Right kidney (tissue), 1 donor: ENCODE measurements at regions not wholly inside any gene's neighbourhood (a gene's known extent, or its start where the extent isn't known, plus 50 kb on each side); places are given as distances from the start of the nearest gene placed in this dataset.

Experiments
- DNase-seq: peaks from one replicate; pipeline ENCODE4 v3.0.0-alpha.2; 2016

DNA sequence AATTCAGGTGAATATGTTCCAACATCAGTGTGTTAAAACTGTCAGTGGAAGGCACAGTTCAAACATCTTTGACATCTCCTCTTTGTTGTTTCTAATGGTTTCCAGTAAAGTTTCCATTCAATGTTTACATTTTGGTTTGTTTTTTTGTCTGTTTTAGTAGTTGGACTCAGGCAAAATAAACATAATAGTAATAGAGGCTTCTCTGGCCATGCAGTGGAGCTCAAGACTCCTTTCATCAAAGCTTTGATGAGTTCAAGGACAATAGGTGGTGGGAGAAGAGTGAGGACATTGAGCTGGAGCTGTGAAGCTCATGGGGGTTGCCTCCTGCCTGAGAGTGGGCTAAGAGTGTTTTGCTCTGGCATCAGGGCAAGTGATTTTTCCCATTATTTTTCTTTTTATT, 1853.7 kb upstream of the CELF4 start:
- DNase-seq, result no peak

DNA sequence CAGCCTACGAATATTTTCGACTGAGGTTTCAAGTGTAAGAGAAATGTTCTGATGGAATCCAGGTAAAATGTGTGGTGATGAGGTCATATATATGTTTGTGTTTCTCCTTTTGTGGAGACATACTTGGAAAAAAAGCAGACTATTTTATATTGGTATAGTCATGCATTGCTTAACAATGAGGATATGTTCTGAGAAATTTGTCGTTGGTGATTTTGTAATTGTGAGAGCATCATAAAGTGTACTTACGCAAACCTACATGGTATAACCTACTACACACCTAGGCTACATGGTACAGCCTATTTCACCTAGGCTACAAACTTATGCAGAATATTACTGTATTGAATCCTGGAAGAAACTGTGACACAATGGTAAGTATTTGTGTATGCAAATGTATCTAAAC, 1849.9 kb upstream of the CELF4 start:
- DNase-seq, result no peak

DNA sequence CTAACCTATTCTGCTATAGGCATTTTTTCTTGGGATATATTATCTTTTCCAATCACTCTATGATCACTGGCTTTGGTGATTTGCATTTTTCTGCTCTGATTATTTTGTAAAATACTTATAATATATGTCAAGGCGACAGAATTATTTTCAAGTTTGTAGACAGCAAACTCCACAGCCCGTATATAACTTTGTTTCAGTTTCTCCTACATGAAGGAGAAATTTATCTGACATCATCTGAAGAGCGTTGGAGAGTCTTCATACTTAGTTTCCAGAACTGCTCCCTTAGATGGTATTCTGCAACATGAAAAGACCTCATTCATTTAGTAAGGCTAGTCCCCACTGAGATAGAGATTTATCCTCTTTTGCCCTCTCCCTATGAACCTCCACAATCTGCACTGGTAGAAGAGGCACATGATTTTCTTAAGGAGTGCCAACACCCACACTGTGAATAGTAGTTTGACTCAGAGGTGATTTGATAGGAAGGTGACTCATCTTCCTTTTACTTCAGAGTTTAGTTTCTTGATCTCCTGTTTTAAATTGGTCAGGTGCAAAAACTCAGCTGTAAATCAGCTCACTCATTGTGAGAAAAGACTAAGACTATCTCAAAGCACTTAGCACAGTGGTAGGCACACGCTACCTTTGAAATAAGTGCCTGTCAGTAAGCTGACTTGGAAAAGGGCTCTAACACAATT, 1848.6 kb upstream of the CELF4 start:
- DNase-seq, result no peak

DNA sequence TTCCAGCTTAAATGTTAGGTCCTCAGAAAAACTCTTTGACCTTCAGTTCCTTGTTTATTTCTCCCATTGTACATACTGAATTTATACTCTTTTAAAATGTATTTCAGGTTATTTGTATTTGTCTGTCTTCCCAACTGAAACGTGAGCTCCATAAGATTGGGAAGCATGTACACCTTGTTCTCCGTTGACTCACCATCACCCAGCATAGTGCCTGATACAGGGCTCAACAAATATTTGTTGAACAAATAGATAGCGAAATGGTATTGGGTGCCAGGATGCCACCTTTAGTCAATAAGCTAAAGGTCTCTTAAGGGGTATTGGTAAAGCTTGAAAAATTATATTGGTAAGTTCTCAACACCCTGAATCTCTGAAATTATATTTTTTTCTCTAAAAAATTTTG, 1841.3 kb upstream of the CELF4 start:
- no peak for DNase-seq

DNA sequence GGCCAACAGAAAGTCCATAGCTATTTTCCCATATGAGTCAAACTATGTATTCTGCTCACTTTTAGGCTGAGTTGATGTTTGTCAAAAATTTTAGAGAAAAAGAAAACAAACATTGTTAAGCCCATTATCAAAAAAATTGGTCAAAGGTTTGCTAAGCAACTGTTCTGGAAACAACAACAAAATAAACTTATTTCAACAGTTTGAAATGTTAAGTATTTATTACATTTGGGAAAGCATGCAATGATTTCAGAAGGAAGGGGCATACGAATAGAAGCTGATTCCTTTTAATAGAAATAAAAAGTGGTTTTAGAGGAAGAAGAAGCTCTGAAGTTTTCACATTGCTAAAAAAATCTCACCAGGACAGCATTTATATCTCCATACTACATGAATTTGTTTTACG, 1837.5 kb upstream of the CELF4 start:
- no peak for DNase-seq

DNA sequence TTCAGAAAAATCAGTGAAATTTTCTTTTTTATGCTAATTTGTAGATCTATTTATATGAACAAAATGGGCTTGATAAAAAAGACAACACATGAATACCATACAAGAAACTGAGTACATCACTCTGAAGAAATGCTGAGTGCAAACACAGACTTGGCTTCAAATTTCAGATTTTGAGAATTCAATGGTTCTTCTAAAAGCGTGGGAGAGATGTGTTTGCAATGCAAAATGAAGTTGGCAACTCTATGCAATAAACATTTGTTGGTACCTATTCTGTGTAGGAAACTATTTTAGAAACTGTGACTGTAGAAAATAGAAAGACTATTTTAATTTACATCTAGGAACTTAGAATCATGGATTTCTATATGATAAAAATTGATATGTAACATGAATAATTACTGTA, 1834.1 kb upstream of the CELF4 start:
- no peak for DNase-seq

DNA sequence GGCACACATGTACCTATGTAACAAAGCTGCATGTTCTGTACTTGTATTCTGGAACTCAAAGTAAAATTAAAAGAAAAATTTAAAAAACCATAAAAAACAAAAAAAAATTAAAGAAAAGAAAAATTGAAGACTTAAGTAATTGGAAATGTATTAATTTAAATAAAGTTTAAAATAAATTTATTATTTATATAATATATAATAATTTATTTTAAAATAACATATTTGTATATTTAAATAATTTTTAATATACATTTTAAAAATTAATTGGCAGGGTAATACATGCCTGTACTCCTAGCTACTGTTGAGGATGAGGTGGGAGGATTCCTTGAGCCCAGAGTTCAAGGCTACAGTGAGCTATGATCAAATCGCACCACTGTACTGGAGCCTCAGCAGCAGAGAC, 1830.6 kb upstream of the CELF4 start:
- DNase-seq, result no peak

DNA sequence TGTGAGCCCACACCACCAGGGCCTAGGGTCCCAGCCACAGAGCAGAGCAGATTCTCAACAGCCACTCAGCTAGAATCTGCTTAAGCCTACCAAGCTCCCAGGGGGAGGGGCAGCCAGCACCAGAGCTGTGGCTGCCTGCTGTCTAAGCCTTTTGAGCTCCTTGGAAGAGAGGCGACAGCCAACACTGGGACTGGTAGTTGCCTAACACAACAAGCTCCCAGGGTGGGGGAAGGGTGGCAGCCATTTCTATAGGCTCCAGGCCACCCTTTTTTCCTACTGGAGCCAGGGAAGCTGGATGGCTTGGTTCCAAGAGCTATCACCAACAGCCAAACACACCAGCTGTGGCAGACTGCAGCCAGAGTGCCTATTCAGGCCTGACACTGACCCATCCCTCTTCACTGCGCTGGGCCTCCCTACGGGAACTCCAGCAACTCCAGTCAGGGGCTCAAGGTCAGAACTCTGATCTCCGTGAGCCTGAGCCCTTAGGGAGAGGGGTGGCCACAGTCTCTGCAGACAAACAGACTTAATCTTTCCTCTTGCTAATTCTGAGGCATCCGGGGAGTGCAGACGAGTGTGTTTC, 1824.3 kb upstream of the CELF4 start:
- DNase-seq, result no peak

DNA sequence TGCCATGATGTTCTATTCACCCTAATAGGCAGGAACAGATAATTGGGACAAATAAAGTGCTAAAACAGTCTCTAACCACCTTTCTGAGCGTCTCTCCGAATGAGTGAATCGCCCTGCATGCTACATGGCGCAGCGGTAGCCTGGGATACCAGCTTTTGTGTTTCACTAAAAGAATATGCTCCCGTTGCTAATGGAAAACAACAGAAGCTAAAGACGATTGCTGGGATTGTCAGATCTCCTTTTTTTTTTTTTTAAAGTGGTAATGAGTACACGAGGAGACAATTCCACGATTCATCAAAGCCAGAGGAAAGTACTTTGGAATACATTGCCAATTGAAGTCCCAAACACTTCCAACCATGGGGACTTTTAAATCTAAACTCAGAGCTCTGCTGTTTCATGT, 1815.3 kb upstream of the CELF4 start:
- DNase-seq, result no peak

DNA sequence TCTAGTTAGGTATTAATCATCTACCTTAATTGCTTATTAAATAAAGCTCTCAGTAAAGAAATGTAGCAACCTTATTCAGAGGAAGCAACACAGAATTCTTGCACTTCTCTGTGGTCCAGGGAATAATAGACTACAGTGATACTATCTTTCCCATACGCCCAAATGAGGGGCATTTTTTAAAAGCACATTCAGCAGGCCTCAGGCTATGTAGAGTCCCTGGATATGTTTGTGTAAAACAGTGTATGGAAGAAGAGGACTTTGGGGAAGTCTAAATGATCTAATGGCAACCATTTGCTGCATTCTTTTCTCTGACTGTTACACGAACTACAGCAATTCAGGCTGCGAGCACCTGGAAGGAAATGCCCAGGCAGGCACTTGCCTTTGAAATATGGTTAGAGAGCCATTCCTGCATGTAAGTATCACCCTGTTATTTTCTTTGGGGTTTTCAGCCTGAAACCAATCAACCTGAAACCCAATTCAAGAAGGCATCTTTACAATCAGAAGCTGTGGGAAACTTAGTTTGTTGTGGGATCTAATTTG, 1814.7 kb upstream of the CELF4 start:
- DNase-seq, result no peak

DNA sequence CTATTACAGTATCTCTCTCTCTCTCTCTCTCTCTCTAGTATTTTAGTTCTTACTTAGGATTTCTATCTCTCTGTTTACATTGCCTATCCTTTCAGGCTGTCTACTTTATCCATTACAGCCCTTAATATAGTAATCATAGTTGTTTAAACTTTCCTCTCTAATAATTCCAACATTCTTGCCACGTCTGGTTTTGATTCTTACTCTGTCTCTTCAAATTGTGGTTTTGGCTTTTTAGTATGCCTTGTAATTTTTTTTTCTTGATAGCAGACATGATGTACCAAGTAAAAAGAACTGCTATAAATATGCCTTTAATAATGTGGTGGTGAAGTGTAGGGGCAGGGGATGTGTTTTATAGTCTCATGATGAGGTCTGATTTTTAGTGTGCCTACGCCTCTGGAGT, 1809.5 kb upstream of the CELF4 start:
- no peak for DNase-seq

DNA sequence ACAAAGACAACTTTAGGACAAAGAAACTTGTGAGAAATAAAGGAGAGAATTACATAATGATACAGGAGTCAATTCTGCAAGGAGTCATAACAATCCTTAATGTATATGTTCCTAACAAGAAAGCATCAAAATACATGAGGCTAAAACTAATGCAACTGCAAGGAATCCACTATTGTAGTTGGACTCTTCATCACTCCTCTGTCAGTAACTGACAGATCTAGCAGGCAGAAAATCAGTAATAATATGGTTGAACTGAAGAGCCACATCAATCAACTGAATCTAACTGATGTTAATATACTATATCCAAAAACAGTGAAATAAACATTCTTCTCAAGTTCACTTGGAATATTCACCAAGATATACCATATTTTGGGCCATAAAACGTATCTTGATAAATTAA, 1806.4 kb upstream of the CELF4 start:
- DNase-seq, result no peak

DNA sequence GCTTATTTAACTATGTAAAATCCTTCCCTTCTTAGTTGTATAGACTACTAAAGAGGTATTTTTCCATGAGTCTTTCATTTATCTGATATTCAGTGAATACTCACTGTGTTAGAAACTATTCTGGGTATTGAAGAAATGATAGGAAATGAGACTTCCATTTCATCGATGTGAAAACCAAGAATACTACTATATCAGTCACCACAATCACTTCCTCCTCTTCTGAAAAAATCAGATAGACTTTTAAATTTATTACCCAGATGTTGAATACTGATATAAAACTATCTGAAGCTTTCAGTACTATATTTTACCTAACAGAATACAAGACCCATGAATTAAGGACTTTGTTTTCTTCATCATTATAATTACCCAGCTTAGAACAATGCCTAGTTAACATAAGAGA, 1801.1 kb upstream of the CELF4 start:
- no peak for DNase-seq

DNA sequence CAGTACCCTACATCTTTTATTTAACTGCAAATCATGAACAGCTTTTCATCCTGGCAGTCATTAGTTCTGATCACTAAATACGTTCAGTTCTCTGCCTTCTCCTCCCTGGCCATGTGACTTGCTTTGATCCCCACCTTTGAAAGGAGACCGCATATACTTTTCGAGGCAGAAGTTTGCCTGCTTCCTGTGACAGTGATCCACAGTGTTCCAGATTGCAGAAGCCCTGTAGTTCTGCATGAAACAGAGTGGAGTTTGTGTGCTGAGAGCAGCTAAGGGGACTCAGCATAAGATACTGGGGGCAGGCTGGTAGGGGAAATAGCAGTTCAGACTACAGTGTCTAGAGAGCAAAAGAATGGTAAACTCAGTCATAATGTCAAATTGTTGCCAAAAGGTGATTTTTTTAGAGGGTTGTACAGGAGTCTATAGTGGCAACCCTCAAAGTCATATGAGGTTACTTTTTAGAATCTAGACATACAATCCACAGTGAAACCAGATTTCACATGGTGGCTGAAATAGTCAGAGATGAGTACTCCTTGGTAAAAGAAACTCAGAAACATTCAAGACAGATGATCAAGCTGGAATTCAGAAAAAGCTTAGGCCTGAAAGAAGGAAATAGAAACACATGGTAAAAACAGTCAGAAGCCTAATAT, 1800.4 kb upstream of the CELF4 start:
- no peak for DNase-seq

DNA sequence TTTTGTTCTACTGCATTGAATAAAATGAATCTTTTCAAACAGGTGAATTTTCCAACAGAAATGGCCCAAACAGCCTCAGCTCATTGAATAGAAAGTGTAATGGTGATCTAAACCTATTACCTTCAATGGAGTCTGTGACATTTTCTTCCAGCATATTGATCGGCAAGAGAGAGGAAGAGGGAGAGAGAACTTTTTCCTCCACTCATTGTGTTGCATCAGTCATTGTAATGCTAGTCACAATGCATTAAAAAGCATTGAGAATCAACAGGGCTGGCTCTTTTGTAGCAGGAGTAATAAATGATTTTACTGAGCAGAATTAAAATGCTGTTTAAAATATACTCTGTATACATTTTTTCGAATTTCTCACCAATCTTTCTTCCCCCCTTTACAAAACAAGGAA, 1794.5 kb upstream of the CELF4 start:
- DNase-seq, result no peak

DNA sequence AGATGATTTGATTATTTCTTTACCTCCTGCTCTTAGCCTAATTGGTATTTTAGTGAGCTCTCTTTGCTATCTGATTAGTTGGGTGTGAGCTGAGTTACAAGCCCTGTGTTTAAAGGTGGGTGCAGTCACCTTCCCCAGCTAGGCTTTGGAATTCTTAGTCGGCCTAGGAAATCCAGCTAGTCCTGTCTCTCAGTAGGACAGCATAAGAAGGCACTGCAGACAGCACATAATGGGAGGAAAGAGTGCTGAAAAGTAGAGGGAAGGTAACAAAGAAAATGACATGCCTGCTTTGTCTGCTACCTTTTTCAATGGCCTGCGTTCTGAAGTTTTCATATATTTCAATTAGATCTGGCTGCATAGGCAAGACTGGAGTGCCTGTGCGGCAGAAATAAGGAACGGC, 1794.0 kb upstream of the CELF4 start:
- no peak for DNase-seq

DNA sequence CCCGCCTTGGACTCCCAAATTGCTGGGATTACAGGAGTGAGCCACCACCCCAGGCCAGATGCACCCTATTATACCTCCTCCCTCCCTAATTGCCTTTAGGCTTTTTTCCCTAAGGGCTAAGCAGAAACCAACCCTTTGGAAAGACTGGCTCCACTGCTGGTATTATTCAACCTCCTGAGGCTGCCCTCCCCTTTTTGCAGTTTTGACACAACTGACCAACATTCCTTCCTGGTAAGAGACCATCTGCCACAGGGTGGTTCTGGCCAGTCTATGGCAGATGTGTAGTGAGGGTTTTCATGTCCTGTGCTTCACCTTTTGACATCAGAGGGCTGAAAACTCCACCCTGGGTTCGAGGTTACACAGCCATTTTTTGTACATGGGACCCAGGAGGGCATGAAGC, 1785.3 kb upstream of the CELF4 start:
- no peak for DNase-seq

DNA sequence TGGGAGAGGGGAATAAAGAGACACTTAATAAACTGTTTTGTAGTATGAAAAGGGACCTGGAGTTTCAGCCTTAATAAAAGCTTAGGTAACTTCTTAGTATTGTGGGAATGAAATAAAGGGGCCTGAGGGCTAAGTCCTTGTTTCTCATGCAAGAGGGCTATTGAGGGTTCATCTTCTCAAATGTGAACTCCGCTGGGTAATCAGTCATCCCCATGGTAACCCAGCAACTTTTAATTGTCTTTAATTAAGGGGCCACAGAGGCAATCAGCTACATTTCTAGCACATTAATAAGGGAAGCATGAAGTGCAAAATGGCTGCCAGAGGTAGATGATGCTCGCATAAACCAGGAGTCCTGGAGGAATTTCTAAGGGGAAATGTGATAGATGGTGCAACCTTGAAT, 1784.2 kb upstream of the CELF4 start:
- DNase-seq, result no peak

DNA sequence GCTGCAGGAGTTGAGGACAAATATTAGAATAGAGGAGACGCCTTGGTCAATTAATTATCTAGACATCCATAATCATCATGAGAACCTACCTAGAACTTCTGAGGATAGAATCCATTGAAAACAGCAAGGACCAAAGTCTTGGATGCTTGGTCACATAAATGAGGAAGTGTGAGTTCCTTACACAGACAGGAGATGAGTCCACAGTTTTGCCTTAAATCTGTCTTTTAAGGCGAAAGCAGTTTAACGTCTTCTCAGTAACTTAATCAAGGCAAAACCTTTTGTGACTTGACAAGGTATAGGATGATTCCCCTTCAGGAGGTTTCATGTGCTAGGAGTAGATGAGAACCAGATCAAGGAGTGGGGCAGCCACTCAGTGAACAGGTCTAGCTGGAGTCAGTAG, 1783.2 kb upstream of the CELF4 start:
- DNase-seq, result no peak

DNA sequence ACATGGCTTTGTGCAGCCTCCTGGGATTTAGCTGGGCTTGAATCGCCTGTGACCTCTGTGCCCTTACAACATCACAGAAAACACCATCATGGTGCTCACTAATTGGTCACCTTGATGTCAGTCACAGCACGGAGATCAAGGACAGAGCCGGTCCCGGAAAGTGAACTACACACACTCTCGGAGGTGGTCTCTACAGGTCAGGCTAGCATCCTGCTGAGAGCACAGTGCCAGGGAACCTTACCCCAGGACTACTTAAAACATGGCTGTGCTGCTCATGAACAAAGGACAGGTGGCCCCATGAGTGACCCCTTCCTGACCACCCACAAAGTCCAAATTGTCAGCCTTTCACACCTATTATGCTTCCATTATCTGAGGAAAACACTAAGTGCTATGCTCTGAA, 1782.1 kb upstream of the CELF4 start:
- DNase-seq, result no peak

DNA sequence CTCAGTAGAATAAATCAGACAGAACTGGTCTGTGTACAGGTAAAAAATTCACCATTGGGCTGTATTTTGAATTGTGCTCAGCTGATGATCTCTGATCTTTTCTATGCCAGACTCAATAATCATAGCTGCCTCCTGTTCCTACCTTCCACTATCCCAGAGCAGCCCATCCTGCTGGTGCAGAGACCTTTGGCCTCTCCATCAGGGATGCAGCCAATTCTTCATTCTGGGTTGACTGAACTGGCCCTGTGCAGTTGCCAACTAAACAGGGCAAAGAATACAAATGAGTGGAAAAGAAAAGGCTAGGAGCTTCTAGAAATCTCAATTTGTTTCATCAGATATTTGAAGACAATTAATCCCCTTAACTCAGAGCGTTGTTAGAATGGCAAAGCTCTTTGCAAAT, 1781.3 kb upstream of the CELF4 start:
- no peak for DNase-seq

DNA sequence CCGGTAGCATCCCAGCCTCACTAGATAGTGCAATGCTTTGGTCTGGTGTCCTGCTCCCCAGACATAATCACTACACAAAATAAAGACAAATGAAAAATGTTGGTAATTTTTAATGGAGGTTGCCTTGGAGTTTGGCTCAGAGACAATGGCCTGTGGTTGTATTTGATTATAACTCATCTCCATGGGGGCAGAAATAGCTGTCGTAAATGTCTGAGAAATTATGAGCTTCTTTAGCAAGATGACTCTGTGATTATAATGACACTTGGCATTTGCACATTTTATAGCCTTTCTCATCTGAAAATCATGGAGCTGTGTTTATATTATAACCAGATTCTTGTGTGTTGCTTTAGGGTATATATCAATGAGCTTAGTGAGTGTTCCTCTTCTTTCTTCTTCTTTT, 1779.7 kb upstream of the CELF4 start:
- no peak for DNase-seq

DNA sequence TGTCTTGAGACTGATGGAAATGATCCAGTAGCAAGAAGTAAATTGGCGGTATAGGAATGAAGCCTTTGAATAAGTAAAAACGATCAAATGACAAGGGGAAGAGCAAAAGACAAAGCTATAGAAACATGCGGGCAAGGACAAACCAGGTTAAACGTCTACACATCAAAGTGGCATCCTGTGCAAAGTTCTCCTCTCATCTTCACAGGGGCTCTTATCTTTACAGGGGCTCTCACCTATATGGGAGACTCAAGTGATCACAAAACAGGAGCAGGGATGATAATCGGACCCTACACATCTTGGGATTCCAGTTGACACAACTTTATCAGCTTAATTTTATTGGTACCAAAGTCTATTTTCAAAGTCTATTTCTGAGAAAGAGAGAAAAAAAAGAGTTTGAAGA, 1778.9 kb upstream of the CELF4 start:
- no peak for DNase-seq

DNA sequence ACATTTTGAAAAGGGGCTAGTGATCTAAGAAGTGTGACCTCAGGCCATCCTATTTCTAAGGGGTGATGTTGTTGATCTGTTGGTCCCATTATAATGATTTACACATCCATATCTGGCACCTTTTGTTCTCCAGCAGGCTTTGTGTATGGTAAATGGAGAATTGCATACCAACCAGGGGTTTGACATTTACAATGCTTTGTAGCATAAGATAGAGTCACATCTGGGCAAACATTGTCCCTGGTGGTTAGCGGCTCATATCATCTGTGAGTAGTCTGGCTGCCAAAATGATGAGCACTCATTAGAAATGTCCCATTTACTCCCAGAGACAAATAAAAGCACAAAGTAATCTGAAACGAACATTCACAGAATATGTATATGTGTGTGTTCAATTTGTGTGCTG, 1775.5 kb upstream of the CELF4 start:
- no peak for DNase-seq
